Activated gamma-delta T cell treated with Interleukin-2 at 50 U/mL for 16 hours (primary cell): ENCODE measurements at regions not wholly inside any gene's neighbourhood (a gene's known extent, or its start where the extent isn't known, plus 50 kb on each side); places are given as distances from the start of the nearest gene placed in this dataset.

Experiments used
- DNase-seq: peaks from one replicate; pipeline ENCODE4 v3.0.0-alpha.2; 2020

DNA sequence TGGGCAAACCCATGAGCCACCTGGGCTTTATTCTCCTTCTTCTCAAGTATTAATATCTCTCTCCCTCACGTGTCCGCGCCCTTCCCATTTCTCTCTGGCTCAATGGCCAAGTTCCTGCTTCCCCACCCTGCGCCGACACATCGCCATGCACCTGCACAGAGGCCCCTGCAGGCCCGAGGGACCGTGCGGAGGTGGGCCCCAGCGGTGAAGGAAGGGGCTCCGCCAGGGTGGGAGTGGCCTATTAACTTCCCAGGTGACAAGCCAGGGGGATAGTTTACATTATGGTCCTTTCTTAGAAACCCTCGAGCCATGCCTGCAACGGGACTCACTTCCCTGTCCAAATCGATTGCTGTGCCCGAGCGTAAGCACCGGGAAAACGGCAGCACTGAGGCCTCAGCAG, 110.0 kb upstream of the ADARB2 start:
- no peak for DNase-seq

- DNase-seq, result no peak
Observed at GRCh38 chr10:1846032-1846431, 108.7 kb upstream of the ADARB2 start.

GRCh38 chr10:1841759-1842158, 104.4 kb upstream of the ADARB2 start:
- DNase-seq, result no peak

- DNase-seq, result no peak
Observed at GRCh38 chr10:1829712-1830111, 92.4 kb upstream of the ADARB2 start.

GRCh38 chr10:1824928-1825327, 87.6 kb upstream of the ADARB2 start:
- DNase-seq, result no peak

- DNase-seq, result no peak
Observed at GRCh38 chr10:1814556-1814955, 77.2 kb upstream of the ADARB2 start.

DNA sequence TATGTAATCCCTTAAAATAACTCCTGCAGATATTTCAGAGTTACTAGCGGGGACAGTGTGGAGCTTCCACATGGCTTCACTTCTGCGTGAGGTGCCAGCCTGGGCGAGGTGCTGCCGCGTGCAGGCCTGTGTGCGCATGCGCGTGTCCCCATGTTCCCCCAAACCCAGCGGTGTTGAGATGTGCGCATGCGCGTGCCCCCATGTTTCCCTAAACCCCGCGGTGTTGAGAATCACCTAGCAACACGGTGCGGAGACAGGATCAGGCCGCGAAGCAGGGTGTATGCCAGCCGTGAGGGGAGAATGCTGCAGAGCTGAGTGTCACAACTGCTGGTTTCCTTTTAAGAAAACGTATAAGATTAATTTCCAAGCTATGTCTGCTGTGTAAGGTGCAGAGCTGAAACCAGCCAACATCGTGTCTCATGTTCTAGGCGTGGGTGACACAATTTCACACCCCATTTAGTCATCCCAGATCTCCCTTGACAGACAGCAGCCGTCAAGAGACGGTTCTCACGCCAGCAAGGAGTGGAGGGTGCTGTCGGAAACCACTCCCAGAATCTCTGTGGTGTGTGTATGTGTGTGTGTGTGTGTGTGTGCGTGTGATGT, 71.9 kb upstream of the ADARB2 start:
- no peak for DNase-seq

DNA sequence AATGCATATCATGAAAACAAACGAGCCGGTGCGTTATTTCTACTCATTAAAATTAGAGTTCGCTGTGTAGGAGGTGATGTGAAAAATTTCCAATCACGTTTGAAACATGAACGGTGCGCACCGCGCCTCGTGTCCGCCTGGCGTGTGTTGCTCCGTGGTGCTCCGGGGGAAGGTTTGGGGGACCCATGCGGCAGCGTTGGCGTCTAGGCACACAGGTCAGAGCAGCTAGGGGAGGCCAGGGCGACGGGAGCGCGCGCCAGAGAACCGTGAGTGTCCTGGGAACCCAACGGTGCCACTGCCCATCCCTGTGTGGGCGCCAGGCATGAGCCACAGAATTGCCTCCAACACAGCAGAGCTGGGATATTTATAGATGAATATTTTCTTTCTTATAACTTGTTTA, 70.6 kb upstream of the ADARB2 start:
- DNase-seq, result no peak

- no peak for DNase-seq
Observed at GRCh38 chr10:1807196-1807595, 69.9 kb upstream of the ADARB2 start.

DNA sequence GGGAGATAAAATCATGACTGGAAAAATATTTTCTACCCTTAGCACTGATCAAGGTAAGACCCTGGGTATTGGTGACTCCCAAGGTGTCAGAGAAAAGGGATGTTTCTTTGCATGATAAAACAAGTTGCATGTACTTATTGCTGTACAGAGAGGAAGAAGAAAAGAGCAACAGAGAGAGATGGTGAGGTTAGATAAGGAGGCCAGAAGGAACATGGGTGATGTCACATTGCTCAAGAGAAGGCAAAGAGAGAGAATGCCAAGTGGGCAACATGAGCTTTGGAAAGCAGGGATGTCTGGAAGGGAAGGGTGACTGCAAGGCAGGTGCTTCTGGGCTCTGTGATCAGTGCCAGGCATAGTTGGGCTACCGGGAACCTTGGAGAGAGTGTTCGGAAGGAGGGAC, 65.1 kb upstream of the ADARB2 start:
- no peak for DNase-seq

- no peak for DNase-seq
Observed at GRCh38 chr10:1788401-1788800, 51.1 kb upstream of the ADARB2 start.
